ENCODE measurements at regions not wholly inside any gene's neighbourhood (a gene's known extent, or its start where the extent isn't known, plus 50 kb on each side); places are given as distances from the start of the nearest gene placed in this dataset.
A peak's percentile ranks its signal among the peaks of the same experiment; 100 is the strongest.
"Not testable (repeated sequence)": the region's sequence is repeated elsewhere in the genome, so short reads cannot be mapped to it uniquely, and the experiment has no call there.

DNA sequence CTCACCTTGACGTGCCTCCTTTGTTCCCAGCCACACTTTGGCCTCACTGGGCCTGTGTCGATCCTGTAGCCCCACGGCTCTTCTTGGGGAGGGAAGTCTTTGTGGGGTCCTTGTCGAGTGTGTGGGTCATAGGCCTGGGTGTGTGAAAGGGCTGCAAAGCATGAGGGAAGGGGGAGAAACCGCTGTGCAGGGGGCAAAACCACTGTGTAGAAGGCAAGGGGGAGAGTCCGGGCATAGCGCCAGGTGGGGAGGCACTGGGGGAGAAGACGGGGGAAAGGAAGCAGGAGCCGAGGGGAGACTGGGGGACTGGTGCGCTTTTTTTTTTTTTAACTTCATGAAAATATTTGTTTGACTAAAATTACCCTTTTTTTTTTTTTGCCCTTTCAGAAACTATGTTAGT lies 65.1 kb upstream of the RASD2 start:
- ATAC-seq (no peak), DNase-seq (ENCODE audit: low spot score) (no peak)

DNA sequence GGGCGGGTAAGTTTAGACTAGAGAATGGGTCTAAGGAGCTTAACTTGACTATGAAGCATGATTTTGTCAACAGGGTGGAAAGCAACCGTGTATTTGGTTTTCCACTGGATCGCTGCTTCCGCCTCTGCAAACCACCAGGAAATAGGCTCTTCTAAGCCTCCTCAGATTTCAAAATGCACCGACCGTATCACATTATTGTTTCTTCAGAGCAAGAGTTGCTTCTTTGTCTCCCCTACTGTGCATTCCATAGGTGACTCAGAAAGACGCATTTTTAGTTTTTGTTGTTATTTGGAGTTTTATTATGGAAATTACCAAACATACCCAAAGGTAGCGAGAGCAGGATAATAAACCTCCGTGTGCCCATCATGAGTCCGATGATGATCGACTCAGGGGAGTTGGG lies 64.3 kb upstream of the RASD2 start:
- ATAC-seq (no peak), DNase-seq (ENCODE audit: low spot score) (no peak)

DNA sequence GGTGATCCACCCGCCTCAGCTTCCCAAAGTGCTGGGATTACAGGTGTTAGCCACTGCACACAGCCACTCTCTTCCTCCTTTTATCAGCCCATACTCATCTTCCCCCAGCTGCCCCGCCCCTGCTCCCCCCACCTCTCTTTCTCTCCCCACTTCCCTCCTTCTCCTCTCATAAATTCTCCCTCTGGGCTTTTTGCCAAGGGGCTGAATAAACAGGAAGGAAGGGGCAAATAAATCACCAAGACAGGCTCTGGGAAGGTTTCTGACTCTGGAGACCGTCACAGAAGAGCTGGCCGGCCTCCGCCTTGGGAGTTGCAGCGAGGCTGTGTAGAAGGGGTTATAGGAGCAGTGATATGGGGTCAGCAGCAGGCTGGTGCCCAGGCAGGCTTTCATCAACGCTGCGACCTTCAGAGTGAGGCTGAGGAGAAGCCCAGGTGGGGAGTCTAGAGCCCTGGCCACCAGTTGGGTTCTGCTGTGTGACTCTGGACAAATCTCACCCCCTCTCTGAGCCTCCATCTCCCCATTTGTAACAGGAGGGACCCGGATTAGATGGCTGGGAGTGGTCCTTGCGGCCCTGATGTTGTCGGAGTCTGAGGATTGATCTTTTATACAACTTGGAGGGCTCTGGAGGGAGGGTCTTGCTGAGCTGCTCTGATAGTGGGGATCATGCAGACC lies 62.6 kb upstream of the RASD2 start:
- DNase-seq (ENCODE audit: low spot score) (no peak), ATAC-seq (peak; percentile 39)

DNA sequence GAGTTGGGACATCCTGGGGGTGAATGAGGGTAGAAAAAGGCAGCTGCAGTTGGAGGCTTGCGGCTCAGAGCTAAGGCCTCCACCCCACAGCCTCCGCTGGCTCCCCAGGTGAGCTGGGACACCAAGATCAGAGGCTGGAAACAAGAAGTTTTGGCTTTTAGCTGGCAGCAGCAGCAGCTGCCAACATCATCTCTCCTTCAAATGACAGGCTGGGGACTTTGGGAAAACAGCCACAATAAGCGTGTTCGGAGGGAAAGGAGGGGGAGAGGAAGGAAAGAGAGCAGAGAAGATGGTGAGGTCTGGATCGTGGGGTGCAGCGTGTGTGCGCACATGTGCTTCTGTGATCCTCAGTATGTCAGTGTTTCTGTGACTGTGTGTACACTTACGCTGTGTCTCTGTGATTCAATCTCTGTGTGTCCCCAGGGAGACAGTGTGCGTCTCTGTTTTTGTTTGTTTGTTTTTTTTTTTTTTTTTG lies 62.0 kb upstream of the RASD2 start:
- ATAC-seq (no peak), DNase-seq (ENCODE audit: low spot score) (no peak)

DNA sequence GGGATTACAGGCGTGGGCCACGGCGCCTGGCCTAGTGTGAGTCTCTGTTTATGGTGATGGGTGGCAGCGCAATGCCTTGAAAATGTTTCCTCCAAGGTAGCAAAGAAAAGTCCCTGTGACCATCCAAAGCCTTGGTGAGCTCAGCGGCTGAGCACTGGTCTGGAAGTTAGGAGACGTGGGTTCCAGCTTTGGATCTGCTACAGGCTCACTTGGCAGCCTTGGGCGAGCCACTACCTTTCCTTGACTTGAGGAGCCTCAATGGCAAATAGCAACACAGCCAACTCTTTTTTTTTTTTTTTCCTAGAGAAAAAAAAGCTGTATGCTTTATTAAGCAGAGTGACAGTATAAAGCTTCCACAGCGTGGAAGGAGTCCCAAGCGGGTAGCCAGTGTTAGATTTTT lies 61.3 kb upstream of the RASD2 start:
- no peak for DNase-seq (ENCODE audit: low spot score)
- ATAC-seq, result no peak

DNA sequence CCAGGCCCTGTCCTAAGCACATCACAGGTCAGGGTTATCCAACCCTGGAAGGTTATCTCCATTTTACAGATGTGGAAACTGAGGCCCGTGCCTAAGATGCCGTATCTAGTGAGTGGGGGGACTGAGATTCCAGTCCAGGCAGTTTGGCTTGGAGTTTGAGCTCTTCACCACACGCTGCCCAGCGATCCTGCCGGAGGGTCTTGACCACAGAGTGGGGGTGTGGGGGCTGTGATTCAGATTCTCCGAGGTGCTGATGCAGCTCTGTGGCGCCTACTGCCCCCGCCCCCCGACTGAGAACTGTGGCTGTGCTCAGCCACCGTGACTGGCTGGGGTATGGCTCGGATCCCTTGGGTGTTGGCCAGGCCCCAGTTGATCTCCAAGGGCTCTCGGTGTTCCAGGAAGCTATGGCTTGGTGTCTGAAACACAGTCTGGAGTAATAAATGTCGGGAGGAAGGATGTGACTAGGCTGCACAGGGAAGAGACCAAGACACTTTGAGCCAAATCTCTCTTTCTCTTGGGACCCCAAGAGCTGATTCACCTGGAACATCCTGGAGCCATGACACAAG lies 60.6 kb upstream of the RASD2 start:
- DNase-seq (ENCODE audit: low spot score) (no peak), ATAC-seq (peak; percentile 26)

DNA sequence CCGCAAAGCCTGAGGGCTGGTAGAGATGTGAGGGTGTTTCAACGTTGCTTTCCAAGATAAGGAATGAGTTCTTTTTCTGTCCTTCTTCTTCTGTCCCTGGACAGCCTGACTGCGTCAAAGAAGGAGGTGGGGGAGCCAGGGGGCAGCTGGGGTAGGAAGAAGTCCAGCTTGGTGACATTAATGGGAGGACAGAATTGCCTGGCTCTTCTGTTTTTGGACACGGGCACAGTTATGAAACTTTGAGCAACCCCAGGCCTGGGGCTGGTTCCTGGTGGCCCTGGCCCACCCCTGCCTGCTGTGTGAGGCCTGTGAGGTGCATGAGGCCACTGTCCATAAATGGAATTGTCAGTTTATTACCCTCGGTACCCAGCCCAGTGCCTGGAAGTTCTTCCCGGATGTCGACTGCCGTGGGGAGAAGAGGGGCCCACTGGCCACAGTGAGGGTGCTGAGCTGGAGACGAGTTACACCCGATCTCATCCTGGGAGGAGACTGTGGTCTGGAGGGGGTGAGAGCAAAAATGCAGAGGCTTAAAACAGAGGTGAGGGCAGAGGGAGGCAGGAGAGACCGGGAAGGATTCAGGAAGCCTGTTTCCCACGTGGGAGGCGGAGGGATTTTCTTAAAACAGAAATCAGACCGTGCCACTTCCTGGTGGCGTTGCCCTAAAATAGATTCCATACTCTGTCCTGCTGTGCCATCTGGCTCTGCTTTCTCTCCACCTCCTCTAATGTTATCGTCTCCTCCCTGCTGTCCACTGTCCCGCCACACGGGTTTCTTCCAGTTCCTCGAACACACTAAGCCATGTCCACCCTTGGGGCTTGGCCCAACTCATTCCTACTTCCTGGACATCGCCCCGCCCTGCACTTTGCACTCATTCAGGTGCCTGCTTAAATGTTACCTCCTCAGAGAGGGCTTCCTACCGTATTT lies 59.7 kb upstream of the RASD2 start:
- no peak for ATAC-seq
- no peak for DNase-seq (ENCODE audit: low spot score)

DNA sequence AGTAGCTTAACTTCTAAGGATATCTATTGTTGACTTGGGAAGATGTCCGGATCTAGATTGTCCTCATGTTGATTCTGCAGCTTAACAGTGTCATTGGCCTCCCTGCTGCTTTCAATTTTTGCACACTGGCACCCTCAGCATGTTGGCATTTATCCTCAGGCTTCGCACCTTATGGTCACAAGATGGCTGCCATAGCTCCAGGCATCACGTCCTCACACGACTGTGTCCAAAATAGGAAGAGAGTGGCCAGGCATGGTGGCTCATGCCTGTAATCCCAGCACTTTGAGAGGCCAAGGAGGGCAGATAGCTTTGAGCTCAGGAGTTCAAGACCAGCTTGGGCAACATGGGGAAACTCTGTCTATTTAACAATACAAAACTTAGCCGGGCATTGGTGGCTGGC lies 58.3 kb upstream of the RASD2 start:
- DNase-seq (ENCODE audit: low spot score) (no peak), ATAC-seq (no peak)

DNA sequence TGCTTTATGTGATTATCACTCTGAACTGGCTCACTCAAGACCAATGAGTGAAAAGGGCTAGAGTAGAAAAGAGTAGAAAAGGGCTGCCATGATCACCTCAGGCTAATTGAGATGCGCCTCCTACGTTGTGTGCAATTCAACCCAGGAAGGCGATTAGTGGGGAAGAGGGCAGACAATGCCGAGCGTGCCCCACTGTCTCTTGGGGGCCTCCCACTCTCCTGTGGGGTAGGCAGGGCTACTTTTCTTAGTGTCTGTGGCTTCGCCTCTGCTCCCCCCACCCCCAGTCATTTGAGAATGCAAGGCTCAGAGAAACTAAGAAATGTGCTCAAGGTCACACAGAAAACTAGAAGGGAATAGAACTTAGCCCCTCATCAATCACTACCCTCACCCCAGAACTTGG lies 57.7 kb upstream of the RASD2 start:
- no peak for DNase-seq (ENCODE audit: low spot score)
- no peak for ATAC-seq

DNA sequence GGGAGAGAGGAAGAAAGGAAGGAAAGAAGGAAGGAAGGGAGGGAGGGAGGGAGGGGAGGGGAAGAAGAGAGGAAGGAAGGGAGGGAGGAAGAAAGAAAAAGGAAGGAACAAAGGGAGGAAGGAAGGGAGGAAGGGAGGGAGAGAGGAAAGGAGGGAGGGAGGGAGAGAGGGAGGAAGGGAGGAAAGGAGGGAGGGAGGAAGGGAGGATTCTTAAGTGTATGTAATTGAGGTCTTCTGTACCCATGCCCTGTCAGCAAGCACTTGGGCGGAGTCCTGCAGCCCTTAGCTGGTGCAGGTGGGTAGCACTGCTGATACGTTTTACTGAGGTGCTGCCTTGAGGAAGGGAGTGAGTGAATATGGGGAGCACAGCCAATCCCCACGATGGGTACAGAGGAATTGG lies 56.9 kb upstream of the RASD2 start:
- DNase-seq (ENCODE audit: low spot score), result no peak

DNA sequence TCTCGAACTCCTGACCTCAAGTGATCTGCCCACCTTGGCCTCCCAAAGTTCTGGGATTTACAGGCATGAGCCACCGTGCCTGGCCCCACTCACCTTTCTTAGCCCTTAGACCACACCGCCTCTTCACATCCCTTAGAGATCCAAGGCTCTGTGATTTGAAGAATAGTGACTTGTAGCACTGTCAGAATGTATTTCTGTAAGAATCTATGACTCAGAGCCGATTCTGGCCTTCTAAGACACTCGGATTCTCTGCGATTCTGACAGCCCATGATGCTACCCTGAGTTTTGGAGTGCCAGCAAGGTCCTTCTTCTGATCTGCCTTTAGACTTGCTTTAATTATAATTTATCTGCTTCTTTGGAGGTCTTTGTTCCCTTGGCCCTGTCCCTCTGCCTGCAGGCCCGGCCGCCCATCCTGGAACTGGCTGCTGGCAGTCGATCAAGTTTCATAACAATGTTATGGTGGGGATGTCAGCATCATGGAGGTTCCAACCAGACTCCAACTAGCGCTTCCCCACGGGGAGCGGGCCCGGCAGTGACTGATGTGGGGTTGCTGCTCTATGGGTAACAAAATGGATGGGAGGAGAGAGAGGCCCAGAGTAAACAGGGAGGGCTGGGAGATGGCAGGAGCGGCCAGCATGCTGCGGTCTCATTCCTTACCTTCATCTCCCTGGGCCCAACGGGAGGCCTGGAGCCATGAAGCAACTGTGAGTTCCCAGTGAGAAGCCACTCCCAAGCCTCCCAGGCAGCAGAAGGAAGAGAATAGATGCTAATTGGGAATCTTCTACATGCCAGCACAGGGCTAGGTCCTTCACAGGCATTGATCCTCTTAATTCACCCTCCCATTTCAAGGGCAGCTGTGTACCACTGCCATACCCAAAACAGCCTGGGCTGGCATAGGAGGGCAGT lies 55.7 kb upstream of the RASD2 start:
- no peak for DNase-seq (ENCODE audit: low spot score)
- ATAC-seq, result no peak

More for the DNA sequence above, 56.9 kb upstream of the RASD2 start:
- ATAC-seq, result no peak

DNA sequence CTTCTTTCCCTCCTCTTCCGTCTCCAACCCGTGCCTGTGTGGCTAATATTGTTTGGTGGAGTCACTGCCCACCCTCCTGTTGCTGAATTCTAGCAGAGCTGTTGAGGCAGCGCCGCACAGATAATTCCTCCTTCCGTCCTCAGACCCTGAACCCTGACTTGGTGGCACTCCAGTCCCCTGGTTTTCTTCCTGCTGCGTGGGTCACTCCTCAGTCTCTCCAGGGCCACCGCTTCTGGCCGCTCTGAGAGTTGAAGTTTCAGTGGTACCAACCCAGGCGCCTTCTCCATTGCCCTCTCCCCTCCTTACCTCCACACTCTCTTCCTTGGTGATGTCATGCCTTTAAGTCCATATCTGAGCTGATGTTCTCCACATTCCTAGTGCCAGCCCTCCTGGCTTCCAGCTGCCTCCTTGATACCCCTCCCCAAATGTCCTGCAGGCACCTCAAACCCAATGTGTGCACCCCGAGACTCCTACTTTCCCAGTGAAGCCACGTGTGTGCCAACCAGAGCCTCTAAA lies 54.5 kb upstream of the RASD2 start:
- no peak for ATAC-seq
- DNase-seq (ENCODE audit: low spot score), result no peak

DNA sequence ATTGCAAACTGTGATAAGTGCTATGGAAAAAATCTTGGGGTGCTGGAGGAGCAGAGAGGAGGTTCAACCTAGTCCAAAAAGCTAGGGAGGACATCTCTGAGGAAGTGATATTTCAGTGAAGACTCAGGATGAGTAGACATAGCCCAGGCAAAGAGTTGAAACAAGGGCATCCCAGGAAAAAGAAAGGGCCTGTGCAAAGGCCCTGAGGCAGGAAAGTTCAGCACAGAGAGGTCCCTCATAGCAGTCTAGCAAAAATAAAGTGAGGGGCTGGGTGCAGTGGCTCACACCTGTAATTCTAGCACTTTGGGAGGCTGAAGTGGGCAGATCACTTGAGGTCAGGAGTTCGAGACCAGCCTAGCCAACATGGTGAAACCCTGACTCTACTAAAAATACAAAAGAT lies 53.0 kb upstream of the RASD2 start:
- ATAC-seq; DNase-seq (ENCODE audit: low spot score): not testable (repeated sequence)

DNA sequence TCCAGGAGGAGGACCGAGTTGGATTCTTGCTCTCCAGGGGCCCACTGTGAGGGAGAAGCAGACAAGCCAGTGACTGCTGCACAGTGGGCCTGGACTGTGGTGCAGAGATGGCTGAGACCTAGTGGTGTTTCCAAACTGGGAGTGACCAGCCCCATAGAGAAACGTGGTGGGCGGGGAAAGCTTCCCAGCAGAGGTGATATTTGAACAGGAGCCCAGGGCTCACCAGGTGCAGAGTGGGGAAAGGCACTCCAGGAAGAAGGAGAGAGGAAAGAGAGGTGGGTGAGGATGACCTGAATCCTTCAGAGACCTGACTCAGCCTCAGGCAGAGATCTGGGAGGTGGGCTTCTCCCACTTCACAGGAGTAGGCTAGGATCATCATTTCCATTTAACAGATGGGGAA lies 52.1 kb upstream of the RASD2 start:
- DNase-seq (ENCODE audit: low spot score) (no peak), ATAC-seq (no peak)

DNA sequence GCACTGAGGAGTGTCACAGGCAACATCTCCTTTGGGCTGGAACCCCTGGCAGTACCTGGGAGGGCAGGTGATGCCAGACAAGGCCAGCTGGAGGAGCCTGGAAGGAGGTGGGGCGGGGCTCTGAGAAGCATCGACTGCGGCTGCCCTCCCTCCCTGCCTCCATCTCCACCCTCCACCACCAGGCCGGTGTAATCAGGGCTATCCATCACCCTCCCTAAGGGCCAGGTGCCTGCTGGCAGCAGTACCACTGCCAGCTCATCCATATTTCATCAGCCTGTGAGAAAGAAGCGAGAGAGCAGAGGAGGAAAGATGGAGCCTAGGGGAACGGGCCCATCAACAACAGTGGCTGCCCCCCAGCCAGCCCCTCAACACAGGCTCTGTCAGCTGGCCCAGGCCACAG lies 51.4 kb upstream of the RASD2 start:
- ATAC-seq (no peak), DNase-seq (ENCODE audit: low spot score) (no peak)
